Endothelial cell of umbilical vein (primary cell): ENCODE measurements at regions not wholly inside any gene's neighbourhood (a gene's known extent, or its start where the extent isn't known, plus 50 kb on each side); places are given as distances from the start of the nearest gene placed in this dataset.

Source experiments
- BruUV-seq: library from RNA; stranded (reverse); fragments of 400-500 nt; replicated peaks from 2 replicates; lab custom pipeline; 2021; lab: Mats Ljungman, UMichigan
- CTCF ChIA-PET: fragments of 300-600, 350-600 bp; sonication (Branson Sonifier 250); formaldehyde crosslinking; loops from one replicate; lab custom pipeline; 2021; ENCODE audit warnings: antibody characterized with exemption, inconsistent platforms; lab: Charles Lee
- POLR2A ChIA-PET: fragments of 300-600, 350-600 bp; sonication (Branson Sonifier 250); formaldehyde crosslinking; loops from one replicate; lab custom pipeline; 2021; ENCODE audit warnings: antibody characterized with exemption, inconsistent platforms; lab: Charles Lee
- DNase-seq: peaks from one replicate; pipeline ENCODE4 v3.0.0-alpha.2; 2011; ENCODE audit warnings: low read depth, low spot score
- FAIRE-seq: peaks from 2 replicates; lab custom pipeline; 2011; peaks lifted over from hg19 to GRCh38; lab: Jason Lieb, UNC
- H2AFZ ChIP-seq: 2 replicates; pipeline ENCODE4 v1.6.0; 2012; ENCODE audit warnings: low read depth, low read length, control low read depth, inconsistent platforms
- H3K27ac ChIP-seq: 2 replicates; pipeline ENCODE4 v1.5.1; 2011; ENCODE audit warnings: low read depth, mild to moderate bottlenecking, control low read depth, low read length, moderate library complexity; ENCODE audit not compliant: insufficient read depth
- H3K27me3 ChIP-seq, 2 experiments: 2 replicates each; pipeline versions ENCODE4 v1.6.0 to v1.6.1; 2011; ENCODE audit warnings: low read length in 2 of 2, mixed read lengths in 1 of 2; ENCODE audit not compliant: control insufficient read depth in 2 of 2, insufficient read depth in 2 of 2
- H3K36me3 ChIP-seq, 2 experiments: 2 replicates in 1 of 2; 3 replicates in 1 of 2; pipeline ENCODE4 v1.5.1; 2011; ENCODE audit warnings: low read length in 2 of 2, mild to moderate bottlenecking in 1 of 2, moderate library complexity in 1 of 2; ENCODE audit not compliant: control insufficient read depth in 2 of 2, insufficient read depth in 2 of 2; ENCODE audit errors: extremely low read depth in 1 of 2
- H3K4me1 ChIP-seq: 3 replicates; pipeline ENCODE4 v1.5.1; 2011; ENCODE audit warnings: mild to moderate bottlenecking, low read length; ENCODE audit not compliant: control insufficient read depth, insufficient read depth; ENCODE audit errors: extremely low read depth
- H3K4me2 ChIP-seq: 2 replicates; pipeline ENCODE4 v1.6.1; 2011; ENCODE audit warnings: low read length, control low read depth, mixed read lengths; ENCODE audit not compliant: insufficient read depth
- H3K4me3 ChIP-seq, 3 experiments: fragments of 200-600 bp in 1 of 3; sonication (generic), shearing (Covaris generic) in 1 of 3; replicated peaks in 1 of 3; 2 replicates each; pipeline ENCODE4 v1.5.1; 2011 to 2016; ENCODE audit warnings: control low read depth in 3 of 3, low read length in 3 of 3, mild to moderate bottlenecking in 2 of 3, inconsistent platforms in 1 of 3, low read depth in 1 of 3, moderate library complexity in 1 of 3; ENCODE audit not compliant: insufficient read depth in 1 of 3
- H3K79me2 ChIP-seq: 2 replicates; pipeline ENCODE4 v1.6.0; 2012; ENCODE audit warnings: low read length, inconsistent platforms; ENCODE audit not compliant: control insufficient read depth, insufficient read depth
- H3K9ac ChIP-seq: replicated peaks from 2 replicates; pipeline ENCODE3; 2011; ENCODE audit warnings: low read length, control low read depth; ENCODE audit not compliant: insufficient read depth; ENCODE audit errors: extremely low read depth
- H3K9me1 ChIP-seq: replicated peaks from 3 replicates; pipeline ENCODE4 v1.6.0; 2011; ENCODE audit warnings: mild to moderate bottlenecking, low read length; ENCODE audit not compliant: control insufficient read depth, insufficient read depth; ENCODE audit errors: extremely low read depth
- H3K9me3 ChIP-seq: replicated peaks from 2 replicates; pipeline ENCODE4 v1.5.1; 2012; ENCODE audit warnings: low read length, inconsistent platforms; ENCODE audit not compliant: control insufficient read depth, insufficient read depth
- H4K20me1 ChIP-seq: replicated peaks from 2 replicates; pipeline ENCODE3; 2011; ENCODE audit warnings: mild to moderate bottlenecking, low read length; ENCODE audit not compliant: control insufficient read depth, insufficient read depth; ENCODE audit errors: extremely low read depth
- CTCF ChIP-seq, 2 donors: IDR thresholded peaks; 1 replicate in 1 of 2; 2 replicates in 1 of 2; pipeline ENCODE4 v1.5.1; 2011; ENCODE audit warnings: low read length in 2 of 2, mild to moderate bottlenecking in 2 of 2, moderate library complexity in 2 of 2, control low read depth in 1 of 2, inconsistent platforms in 1 of 2, low read depth in 1 of 2; ENCODE audit not compliant: insufficient read depth in 1 of 2; ENCODE audit errors: extremely low read depth in 1 of 2
- EZH2 ChIP-seq: IDR thresholded peaks from 2 replicates; pipeline ENCODE4 v1.6.1; 2012; ENCODE audit warnings: borderline replicate concordance, low read depth, mild to moderate bottlenecking, moderate library complexity, low read length, inconsistent platforms; ENCODE audit not compliant: severe bottlenecking
- FOS ChIP-seq: IDR thresholded peaks from 2 replicates; pipeline ENCODE4 v1.6.1; 2011; ENCODE audit warnings: mild to moderate bottlenecking, low read length, moderate library complexity, borderline replicate concordance; ENCODE audit not compliant: insufficient read depth
- GATA2 ChIP-seq: IDR thresholded peaks from 2 replicates; pipeline ENCODE4 v1.7.0; 2011; ENCODE audit warnings: low read depth, mild to moderate bottlenecking, moderate library complexity, mixed read lengths, low read length; ENCODE audit not compliant: insufficient read length, insufficient read depth
- JUN ChIP-seq: IDR thresholded peaks from 2 replicates; pipeline ENCODE4 v1.6.1; 2011; ENCODE audit warnings: borderline replicate concordance, low read depth; ENCODE audit not compliant: insufficient read length, insufficient read depth
- MYC ChIP-seq: IDR thresholded peaks from one replicate; pipeline ENCODE4 v1.6.1; 2011; ENCODE audit warnings: mild to moderate bottlenecking, low read depth, low read length
- POLR2AphosphoS5 ChIP-seq: IDR thresholded peaks from 2 replicates; pipeline ENCODE4 v1.6.1; 2012; ENCODE audit warnings: low read depth, mild to moderate bottlenecking, control low read depth, low read length, moderate library complexity; ENCODE audit not compliant: insufficient read depth
- dilution Hi-C: fragments of 300-500 bp; cut with MboI; formaldehyde crosslinking; loops from one replicate; pipeline ENCODE4 v1.15.0; 2019; ENCODE audit warnings: low sequenced_read_pairs; ENCODE audit not compliant: extremely low pct_ligation_motif_present
- intact Hi-C: fragments of 100-400 bp; cut with micrococcal nuclease; formaldehyde crosslinking; loops from one replicate; pipeline ENCODE4 v1.10.0; 2022

- Histone ChIP-seq H2AFZ (no peak overlapping the region), H3K27me3 (no peaks in the 10 kb centered on the region), H3K4me2 (no peak overlapping the region), H4K20me1 (no peaks in the 10 kb centered on the region), H3K27ac (no peak overlapping the region), H3K9me3 (peaks cover 2% of the 10 kb centered on the region), H3K4me3 (no peak overlapping the region), H3K9me1 (no peaks in the 10 kb centered on the region), H3K4me1 (no peaks in the 10 kb centered on the region), H3K36me3 (no peaks in the 10 kb centered on the region), H3K79me2 (no peaks in the 10 kb centered on the region), H3K9ac (no peak overlapping the region)
- ChIA-PET POLR2A (no interaction called here), CTCF (no interaction called here)
- no TSS peak for BruUV-seq
- dilution Hi-C loops: no loop called here
- intact Hi-C loops: no loop called here
- no peak for TF ChIP-seq JUN
- no peak for TF ChIP-seq GATA2
- no peak for TF ChIP-seq POLR2AphosphoS5
- no peak for TF ChIP-seq MYC
- no peak for TF ChIP-seq EZH2
- TF ChIP-seq FOS: no peak
- no peak for TF ChIP-seq CTCF (IDR thresholded peaks at IDR 0.05; ENCODE audit: extremely low read depth in 1 of 2, insufficient read depth in 1 of 2, low read depth in 1 of 2, low read length in 2 of 2)
- no peak for DNase-seq
- no peak for FAIRE-seq
Observed at GRCh38 chr5:18523380-18523779, 889.1 kb downstream of the TAF11L14 start.
